GM20000 (cell line): ENCODE measurements at regions not wholly inside any gene's neighbourhood (a gene's known extent, or its start where the extent isn't known, plus 50 kb on each side); places are given as distances from the start of the nearest gene placed in this dataset.

Experiments used
- DNase-seq: peaks from one replicate; pipeline ENCODE4 v3.0.0; 2012; ENCODE audit warnings: low spot score
- CTCF ChIP-seq: IDR thresholded peaks from 2 replicates; pipeline ENCODE4 v1.5.1; 2012; ENCODE audit warnings: mild to moderate bottlenecking, control low read depth; ENCODE audit errors: extremely low read depth, missing control alignments

GRCh38 chr5:63894690-63895089 is 67.6 kb downstream of the HTR1A start:
- no peak for DNase-seq
- TF ChIP-seq CTCF, result no peak

DNA sequence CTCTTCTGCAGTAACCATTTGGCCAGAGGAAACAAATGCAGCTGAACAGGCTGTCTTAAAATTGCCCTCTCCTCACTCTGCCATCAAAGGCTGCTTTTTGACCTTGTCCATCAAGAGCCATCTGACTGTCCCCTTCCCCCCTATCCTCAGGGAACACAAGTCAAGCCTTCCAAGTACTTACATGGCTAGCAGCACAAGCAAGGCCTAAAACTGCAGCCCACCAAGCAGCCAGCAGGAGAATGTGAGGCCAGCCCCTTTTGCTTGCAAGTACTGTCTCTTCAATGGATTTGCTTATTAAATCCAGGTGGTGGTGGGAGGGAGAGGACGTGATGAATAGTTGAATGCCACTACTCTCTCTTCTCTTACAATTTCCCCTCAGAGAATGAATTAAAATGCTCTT is 83.5 kb downstream of the HTR1A start:
- no peak for TF ChIP-seq CTCF
- no peak for DNase-seq

- no peak for TF ChIP-seq CTCF
These were observed 84.3 kb downstream of the HTR1A start for GRCh38 chr5:63877961-63878360.

GRCh38 chr5:63860379-63860778 is 101.9 kb downstream of the HTR1A start:
- no peak for DNase-seq
- TF ChIP-seq CTCF, result no peak

More at GRCh38 chr5:63877961-63878360, 84.3 kb downstream of the HTR1A start:
- DNase-seq, result no peak

DNA sequence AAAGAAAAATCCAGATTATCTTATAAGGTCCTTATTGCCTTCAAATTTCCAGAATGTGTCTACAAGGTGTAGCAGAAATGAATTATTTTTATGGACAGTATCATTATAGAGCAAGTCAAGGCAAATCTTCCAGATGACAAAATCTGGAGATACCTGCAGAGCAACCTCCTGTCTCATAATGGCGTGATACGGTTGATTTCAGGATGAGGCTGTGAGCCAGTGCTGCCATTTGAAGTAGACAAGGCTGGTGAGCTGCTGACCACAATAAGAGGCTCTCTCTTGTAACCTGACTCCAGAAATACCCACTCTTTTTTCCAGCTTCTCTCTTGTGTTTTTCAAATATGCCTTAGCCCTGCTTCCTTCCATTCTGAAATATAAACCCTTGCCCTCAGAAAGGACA is 108.2 kb downstream of the HTR1A start:
- no peak for TF ChIP-seq CTCF
- DNase-seq, result no peak

DNA sequence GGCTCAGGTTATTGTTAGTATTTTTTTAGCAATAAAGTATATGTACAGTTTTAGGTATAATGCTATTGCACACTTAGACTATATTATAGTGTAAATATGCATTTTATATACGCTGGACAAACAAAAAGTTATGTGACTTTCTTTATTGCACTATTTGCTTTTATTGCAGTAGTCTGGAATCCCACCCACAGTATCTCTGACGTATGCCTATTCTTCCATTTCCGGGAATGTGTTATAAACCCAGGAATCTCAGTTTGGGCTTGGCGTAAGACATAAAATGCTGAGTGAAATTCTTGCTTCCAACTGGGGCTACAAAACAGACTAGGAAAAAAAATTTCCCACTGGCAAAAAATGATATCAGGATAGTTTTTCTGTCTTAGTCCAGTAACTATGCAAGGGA is 119.1 kb downstream of the HTR1A start:
- TF ChIP-seq CTCF, result no peak
- DNase-seq, result no peak

GRCh38 chr5:63837437-63837836 is 124.8 kb downstream of the HTR1A start:
- DNase-seq, result no peak
- TF ChIP-seq CTCF, result no peak
